GM23248 (cell line): ENCODE measurements at regions not wholly inside any gene's neighbourhood (a gene's known extent, or its start where the extent isn't known, plus 50 kb on each side); places are given as distances from the start of the nearest gene placed in this dataset.

Experiments used
- DNase-seq: peaks from one replicate; pipeline ENCODE4 v3.0.0-alpha.2; 2015
- H2AFZ ChIP-seq: fragments of 200-600 bp; sonication (generic); 2 replicates; pipeline ENCODE4 v1.6.1; 2016; ENCODE audit warnings: antibody characterized with exemption
- H3F3A ChIP-seq: fragments of 200-600 bp; sonication (generic); 2 replicates; pipeline ENCODE4 v1.6.1; 2016; ENCODE audit warnings: mild to moderate bottlenecking, antibody characterized with exemption, mixed run types; ENCODE audit not compliant: insufficient read depth
- H3K27ac ChIP-seq: fragments of 200-600 bp; sonication (generic); 2 replicates; pipeline ENCODE4 v1.5.1; 2016; ENCODE audit warnings: mild to moderate bottlenecking
- H3K27me3 ChIP-seq: fragments of 200-600 bp; sonication (generic); replicated peaks from 2 replicates; pipeline ENCODE4 v1.6.1; 2016; ENCODE audit warnings: mild to moderate bottlenecking; ENCODE audit not compliant: insufficient read depth
- H3K36me3 ChIP-seq: fragments of 200-600 bp; sonication (generic); 2 replicates; pipeline ENCODE4 v1.6.1; 2016; ENCODE audit warnings: low read depth, mild to moderate bottlenecking
- H3K4me1 ChIP-seq: fragments of 200-600 bp; sonication (generic); 2 replicates; pipeline ENCODE4 v1.6.1; 2016; ENCODE audit warnings: mild to moderate bottlenecking; ENCODE audit not compliant: insufficient read depth
- H3K4me2 ChIP-seq: fragments of 200-600 bp; sonication (generic); one replicate; pipeline ENCODE4 v1.6.1; 2016; ENCODE audit warnings: mild to moderate bottlenecking; ENCODE audit not compliant: unreplicated experiment
- H3K4me3 ChIP-seq: fragments of 200-600 bp; sonication (generic); 2 replicates; pipeline ENCODE4 v1.5.1; 2016; ENCODE audit warnings: mild to moderate bottlenecking
- H3K79me2 ChIP-seq: fragments of 200-600 bp; sonication (generic); 2 replicates; pipeline ENCODE4 v1.6.1; 2016; ENCODE audit warnings: mild to moderate bottlenecking; ENCODE audit not compliant: insufficient read depth
- H3K9ac ChIP-seq: fragments of 200-600 bp; sonication (generic); 2 replicates; pipeline ENCODE4 v1.6.1; 2016; ENCODE audit warnings: mild to moderate bottlenecking
- H3K9me2 ChIP-seq: fragments of 200-600 bp; sonication (generic); 2 replicates; pipeline ENCODE4 v1.6.1; 2016; ENCODE audit warnings: mixed run types, mild to moderate bottlenecking, moderate library complexity; ENCODE audit not compliant: insufficient read depth
- H3K9me3 ChIP-seq: fragments of 200-600 bp; sonication (generic); one replicate; pipeline ENCODE4 v1.6.1; 2017; ENCODE audit warnings: low read depth
- H4K20me1 ChIP-seq: fragments of 200-600 bp; sonication (generic); 2 replicates; pipeline ENCODE4 v1.6.0; 2016; ENCODE audit not compliant: insufficient read depth
- EZH2 ChIP-seq: fragments of 200-600 bp; sonication (generic); IDR thresholded peaks from 2 replicates; pipeline ENCODE4 v1.6.1; 2018; ENCODE audit warnings: antibody characterized with exemption, mild to moderate bottlenecking; ENCODE audit not compliant: insufficient read depth, poor library complexity, severe bottlenecking
- EZH2phosphoT487 ChIP-seq: fragments of 200-600 bp; sonication (generic); IDR thresholded peaks from 2 replicates; pipeline ENCODE4 v1.6.1; 2018; ENCODE audit warnings: antibody characterized with exemption, moderate library complexity, mild to moderate bottlenecking, low read depth; ENCODE audit not compliant: insufficient read depth
- WGBS, 2 experiments: methylation state at CpG; one replicate each; pipeline ENCODE4 v1.1.6; 2015 to 2017; ENCODE audit warnings: low lambda C conversion rate in 2 of 2, low coverage in 1 of 2; ENCODE audit errors: missing lambda C conversion rate in 2 of 2; 5-methylcytosine and 5-hydroxymethylcytosine counted together
- in situ Hi-C: fragments of 300-500 bp; cut with MboI; formaldehyde crosslinking; loops from 2 replicates; pipeline ENCODE4 v1.15.0; 2020

GRCh38 chr11:15493066-15493465 lies 378.3 kb downstream of the INSC start:
- DNase-seq: no peak
- Histone ChIP-seq H3K27me3 (no peaks in the 10 kb centered on the region), H3K4me2 (no peak overlapping the region), H3K9ac (no peak overlapping the region), H4K20me1 (no peaks in the 10 kb centered on the region), H3K9me2 (no peaks in the 10 kb centered on the region), H3F3A (no peaks in the 10 kb centered on the region), H3K4me3 (no peak overlapping the region), H3K9me3 (no peaks in the 10 kb centered on the region), H3K27ac (no peak overlapping the region), H3K36me3 (no peaks in the 10 kb centered on the region), H3K79me2 (no peaks in the 10 kb centered on the region), H2AFZ (no peak overlapping the region), H3K4me1 (no peaks in the 10 kb centered on the region)
- in situ Hi-C loops: no loop called here
- whole genome bisulfite sequencing, 2 experiments: 11 to 27% methylated on average over 2 of the region's 2 CpGs
- no peak for TF ChIP-seq EZH2phosphoT487
- no peak for TF ChIP-seq EZH2

DNA sequence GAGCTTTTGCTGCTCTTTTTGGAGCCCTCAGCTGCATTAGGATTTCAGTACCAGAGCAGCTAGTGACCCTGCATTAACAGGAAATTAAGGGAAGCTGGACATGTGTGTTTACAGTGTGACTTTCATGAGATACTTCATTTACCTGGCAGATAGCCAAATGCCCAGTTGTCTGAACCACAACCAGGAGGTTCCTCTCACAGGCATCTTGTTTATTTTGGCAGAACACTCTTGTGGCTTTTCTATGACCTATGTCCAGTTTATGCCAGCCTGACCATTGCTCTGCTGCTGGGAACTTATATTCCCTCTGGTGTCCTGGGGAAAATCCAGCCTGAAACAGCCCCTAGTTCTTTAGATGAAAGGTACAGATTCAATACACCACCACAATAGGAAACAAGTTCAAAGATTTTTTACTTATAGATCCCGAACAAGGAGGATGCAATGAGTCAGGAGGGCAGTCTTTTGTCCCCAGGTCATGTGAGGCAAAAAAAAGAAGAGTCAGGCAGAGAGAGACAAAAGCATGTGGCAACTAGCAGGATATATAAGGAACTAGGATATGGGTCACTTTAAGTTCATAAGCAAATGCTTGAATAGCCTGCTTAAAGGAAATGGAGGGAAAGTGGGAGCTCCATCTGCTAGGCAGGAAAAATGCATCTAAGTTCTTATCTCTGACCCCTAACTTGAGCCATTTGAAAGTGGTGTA lies 379.3 kb downstream of the INSC start:
- WGBS, 2 experiments: 7 to 11% methylated on average over 1 of the region's 1 CpG
- no peaks in the 10 kb centered on the region for H3K27me3 ChIP-seq
- no peak for DNase-seq
- H3K27ac ChIP-seq: no peak overlapping the region
- H3K36me3 ChIP-seq: no peaks in the 10 kb centered on the region
- no peak overlapping the region for H3K4me2 ChIP-seq
- H3K79me2 ChIP-seq: no peaks in the 10 kb centered on the region
- H3F3A ChIP-seq: no peaks in the 10 kb centered on the region
- H4K20me1 ChIP-seq: no peaks in the 10 kb centered on the region
- in situ Hi-C loops: no loop called here
- H3K4me1 ChIP-seq: no peaks in the 10 kb centered on the region
- no peak overlapping the region for H3K9ac ChIP-seq
- H2AFZ ChIP-seq: no peak overlapping the region
- H3K4me3 ChIP-seq: no peak overlapping the region
- H3K9me2 ChIP-seq: no peaks in the 10 kb centered on the region
- no peaks in the 10 kb centered on the region for H3K9me3 ChIP-seq
- TF ChIP-seq EZH2phosphoT487 (no peak), EZH2 (no peak)

- Histone ChIP-seq H3F3A (no peaks in the 10 kb centered on the region), H3K4me3 (no peak overlapping the region), H3K4me1 (no peaks in the 10 kb centered on the region), H3K79me2 (no peaks in the 10 kb centered on the region), H3K9me2 (no peaks in the 10 kb centered on the region), H3K27ac (no peak overlapping the region), H3K9me3 (no peaks in the 10 kb centered on the region), H3K36me3 (no peaks in the 10 kb centered on the region), H3K4me2 (no peak overlapping the region), H4K20me1 (no peaks in the 10 kb centered on the region), H3K9ac (no peak overlapping the region), H2AFZ (no peak overlapping the region), H3K27me3 (no peaks in the 10 kb centered on the region)
- DNase-seq: no peak
- WGBS, 2 experiments: 15 to 41% methylated on average over 1 of the region's 1 CpG
- TF ChIP-seq EZH2 (no peak), EZH2phosphoT487 (no peak)
- in situ Hi-C loops: no loop called here
Measured at GRCh38 chr11:15494740-15495139, 380.0 kb downstream of the INSC start.

- Histone ChIP-seq H4K20me1 (no peaks in the 10 kb centered on the region), H3K4me3 (no peak overlapping the region), H3K79me2 (no peaks in the 10 kb centered on the region), H3K9ac (no peak overlapping the region), H3K4me1 (no peaks in the 10 kb centered on the region), H3K9me3 (no peaks in the 10 kb centered on the region), H3F3A (no peaks in the 10 kb centered on the region), H3K9me2 (no peaks in the 10 kb centered on the region), H3K36me3 (no peaks in the 10 kb centered on the region), H3K27me3 (no peaks in the 10 kb centered on the region), H2AFZ (no peak overlapping the region), H3K27ac (no peak overlapping the region), H3K4me2 (no peak overlapping the region)
- in situ Hi-C loops: no loop called here
- DNase-seq: no peak
- 12 to 22% methylated on average over 3 of the region's 3 CpGs for WGBS, 2 experiments
- no peak for TF ChIP-seq EZH2phosphoT487
- TF ChIP-seq EZH2: no peak
Measured at GRCh38 chr11:15495462-15495861, 380.7 kb downstream of the INSC start.
